SIG-M5 (cell line): ENCODE measurements at regions not wholly inside any gene's neighbourhood (a gene's known extent, or its start where the extent isn't known, plus 50 kb on each side); places are given as distances from the start of the nearest gene placed in this dataset.
"Not testable (repeated sequence)": the region's sequence is repeated elsewhere in the genome, so short reads cannot be mapped to it uniquely, and the experiment has no call there.

Experiments used
- DNase-seq: peaks from one replicate; lab custom pipeline; 2025; lab: John Stamatoyannopoulos, UW

DNA sequence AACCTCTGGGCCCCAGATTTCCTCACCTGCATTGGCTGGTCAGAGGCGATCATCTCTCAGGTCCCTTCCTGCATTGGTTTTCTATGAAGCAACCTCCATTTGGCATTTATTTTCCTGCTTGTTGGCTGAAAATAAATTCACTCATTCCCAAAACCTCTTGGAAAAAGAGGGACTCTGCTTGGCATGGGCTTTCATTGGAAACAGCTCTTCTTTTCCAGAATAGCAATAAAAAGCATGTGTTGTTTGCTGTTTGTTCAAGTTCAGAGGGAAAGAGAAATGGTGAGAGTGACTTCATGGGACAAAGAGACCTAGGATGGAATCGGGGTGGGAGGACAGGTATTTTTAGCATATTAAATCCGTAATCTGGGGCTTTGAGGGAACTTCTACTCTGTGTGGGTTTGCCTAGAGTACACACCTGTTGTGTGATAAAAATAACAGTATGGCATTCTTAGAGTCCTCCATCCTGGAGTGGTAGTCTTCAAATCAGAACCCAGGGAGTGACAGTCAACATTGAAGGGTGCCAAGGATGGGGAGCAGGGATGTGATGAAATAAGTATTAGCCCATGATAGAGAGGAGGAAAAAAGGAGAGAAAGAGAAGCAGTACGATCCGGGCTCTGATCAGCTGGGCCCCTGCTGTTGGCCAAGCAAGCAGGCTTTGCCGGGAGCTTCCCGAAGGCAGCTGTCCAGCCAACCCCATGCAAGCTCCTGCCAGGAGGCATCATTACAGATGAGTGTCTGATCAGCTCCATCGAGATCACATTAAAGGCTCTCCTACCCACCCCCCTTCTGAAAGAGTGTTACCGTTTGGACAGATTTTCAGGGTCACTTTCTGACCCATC, 131.9 kb upstream of the NFIA start:
- no peak for DNase-seq

DNA sequence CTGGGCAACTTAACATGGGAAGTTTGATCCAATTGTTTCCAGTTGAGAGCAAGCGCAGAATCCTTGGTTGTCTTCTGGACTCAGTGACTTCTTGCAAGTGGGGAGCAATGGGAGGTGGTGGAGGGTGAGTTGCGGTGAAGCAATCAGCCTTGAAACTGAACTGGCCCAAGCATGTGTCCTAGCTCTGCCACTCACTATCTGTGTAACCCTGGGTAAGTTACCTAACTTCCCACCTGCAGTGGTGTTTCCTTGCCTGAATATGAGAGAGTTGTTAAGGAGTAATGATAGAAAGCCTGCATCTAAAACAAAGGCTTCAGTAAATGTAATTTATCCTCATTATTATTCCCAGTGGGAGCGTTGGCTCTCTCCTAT, 132.5 kb upstream of the NFIA start:
- DNase-seq = no peak

DNA sequence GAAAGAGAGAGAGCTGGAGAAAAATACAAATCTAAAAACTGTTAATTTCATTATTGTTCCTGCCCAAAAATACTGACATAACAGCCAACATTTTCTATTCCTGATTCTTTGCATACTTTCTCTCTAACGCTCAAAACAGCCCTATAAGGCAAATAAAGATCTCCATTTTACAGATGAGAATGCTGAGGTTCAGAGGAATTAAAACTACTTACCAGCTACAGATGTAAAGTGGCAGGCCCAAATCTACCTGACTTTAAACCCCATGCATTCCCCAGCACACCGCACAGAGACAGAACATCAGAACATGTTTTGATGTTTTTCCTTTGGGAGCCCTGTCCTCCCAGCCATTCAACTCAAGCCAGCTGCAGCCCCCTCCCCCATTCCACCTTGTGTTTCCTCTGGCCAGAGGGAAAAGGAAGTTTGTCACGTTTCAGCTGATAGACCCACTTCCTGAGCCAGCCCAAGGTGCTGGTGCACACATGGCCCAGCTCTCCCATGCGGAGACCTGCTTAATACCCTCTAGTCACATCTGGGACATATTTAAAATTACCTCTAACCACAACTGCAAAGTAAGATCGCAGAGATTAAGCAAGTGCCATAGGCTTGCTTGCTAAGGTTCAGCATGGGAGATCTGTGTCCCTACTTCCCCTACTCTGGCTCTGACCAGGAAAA, 133.1 kb upstream of the NFIA start:
- DNase-seq = no peak

DNA sequence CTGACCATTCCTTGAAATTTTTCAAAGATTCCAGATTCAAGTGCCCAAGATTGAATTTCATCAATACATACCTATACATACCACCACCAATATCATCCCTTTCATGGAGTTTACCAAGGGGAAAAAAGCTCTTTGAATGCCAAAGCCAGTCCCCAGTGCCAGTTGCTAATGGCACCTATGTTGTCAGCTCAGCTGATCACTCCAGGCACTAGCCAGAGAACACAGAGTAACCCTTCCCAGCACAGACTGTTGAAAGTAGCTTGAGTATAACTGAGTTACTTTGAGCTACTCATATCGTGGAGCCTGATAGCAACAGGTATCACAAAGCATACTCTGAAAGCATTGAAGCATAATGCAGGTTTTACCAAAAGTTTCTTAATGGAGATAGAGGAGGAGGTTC, 133.9 kb upstream of the NFIA start:
- no peak for DNase-seq

DNA sequence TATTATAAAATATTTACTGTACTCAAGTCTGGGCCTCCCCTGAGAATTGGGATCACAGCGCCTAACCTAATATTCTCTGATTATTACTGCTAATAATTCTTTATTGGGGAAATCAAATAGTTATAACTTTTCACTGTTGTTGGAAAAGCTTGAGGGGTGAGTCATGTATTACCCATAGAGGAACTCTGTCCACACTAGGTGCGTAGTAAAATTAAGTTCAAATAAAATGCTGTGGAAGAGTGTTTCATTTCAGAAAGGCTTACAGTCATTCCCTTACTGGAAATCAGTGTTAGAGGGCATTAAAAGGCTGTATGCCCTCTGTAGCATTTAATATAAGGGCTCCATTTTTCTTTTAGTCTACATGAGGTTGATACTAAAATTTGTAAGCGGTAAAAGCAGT, 135.0 kb upstream of the NFIA start:
- DNase-seq = no peak

DNA sequence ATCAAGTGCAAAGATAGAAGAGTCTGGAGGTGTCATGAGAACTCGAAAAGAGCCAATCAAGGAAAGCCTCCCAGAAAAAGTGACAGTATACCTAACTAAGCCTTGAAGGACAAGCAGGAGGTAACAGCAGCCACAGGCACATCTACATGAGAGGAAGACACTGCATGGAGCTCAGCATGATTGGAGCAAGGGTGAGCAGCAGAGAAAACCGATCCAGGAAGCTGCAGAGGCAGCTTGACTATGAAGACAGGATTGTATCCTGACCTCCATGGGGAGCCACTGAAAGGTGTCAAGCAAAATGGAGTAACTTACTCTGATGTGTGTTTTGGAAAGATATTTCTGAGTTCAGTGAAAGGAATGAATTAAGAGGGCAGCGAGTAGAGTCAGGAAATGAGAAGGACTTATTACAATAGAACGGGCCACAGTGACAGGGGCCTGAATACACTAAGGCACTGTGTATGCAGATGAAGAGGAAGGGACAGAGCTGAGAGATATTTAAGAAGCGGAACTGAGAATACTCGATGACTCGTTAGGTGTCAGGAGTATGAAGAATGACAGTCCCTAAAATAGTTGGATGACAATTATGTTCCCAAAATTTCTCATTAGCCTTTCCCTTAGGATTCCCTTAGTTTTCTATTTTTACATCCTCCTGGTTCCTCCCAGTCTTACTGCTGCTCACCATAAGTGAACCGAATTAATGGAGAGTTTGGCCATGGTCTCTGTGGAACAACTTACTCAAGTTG, 139.3 kb upstream of the NFIA start:
- DNase-seq = no peak

DNA sequence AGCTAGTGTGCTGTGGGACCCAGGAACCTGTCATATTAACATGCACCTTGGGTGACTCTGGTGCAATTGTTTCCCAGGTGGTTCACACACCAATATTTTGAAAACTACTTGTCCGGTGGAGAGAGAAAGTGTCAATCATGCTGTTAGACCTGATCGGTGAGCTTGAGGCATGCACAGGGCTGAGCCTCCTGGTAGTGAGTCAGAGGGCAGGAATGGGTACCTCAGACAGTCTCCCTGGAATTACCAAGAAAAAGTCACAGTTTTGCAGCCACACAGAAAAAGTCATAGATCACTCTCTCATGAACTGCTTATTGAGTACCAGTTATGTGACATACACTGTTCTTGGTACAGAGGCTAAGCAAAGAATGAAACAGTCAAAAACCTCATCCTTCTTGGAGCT, 140.1 kb upstream of the NFIA start:
- DNase-seq = no peak

DNA sequence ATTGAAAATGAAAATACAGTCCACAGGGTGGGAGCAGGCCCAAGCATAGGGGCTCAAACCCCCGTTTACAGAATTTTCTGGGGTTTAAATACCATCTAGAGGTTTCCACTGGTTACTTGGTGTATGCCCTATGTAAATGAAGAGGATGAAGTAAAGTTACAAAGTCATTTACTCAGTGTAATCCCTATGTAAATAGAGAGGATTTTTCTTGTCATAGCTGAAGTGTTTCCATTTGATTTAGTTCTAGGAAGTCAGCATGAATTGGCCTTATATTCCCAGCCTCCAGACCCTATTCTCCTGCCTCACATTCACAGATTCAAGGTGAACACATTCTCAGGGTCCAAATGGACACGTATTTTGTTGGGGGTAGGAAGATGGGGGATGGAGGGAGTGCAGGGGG, 141.7 kb upstream of the NFIA start:
- not testable (repeated sequence) for DNase-seq

DNA sequence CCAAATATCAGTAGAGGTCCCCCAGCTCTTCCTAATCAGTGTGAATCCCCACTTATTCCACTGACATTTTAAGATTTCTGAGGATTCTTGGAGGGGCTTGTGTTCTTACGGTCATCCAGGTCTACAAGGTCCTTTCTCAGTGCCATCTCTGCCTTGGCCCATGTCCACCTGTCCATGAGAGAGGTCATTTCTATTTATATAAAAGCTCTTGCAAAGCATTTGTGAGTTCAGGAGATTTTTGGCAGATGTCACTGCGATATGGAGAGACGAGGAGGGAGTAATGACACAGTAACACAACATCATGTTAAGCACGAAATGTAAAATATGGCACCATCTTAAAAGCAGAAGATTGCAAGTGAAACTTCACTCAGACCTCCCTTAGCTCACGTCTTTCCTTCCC, 144.6 kb upstream of the NFIA start:
- no peak for DNase-seq

DNA sequence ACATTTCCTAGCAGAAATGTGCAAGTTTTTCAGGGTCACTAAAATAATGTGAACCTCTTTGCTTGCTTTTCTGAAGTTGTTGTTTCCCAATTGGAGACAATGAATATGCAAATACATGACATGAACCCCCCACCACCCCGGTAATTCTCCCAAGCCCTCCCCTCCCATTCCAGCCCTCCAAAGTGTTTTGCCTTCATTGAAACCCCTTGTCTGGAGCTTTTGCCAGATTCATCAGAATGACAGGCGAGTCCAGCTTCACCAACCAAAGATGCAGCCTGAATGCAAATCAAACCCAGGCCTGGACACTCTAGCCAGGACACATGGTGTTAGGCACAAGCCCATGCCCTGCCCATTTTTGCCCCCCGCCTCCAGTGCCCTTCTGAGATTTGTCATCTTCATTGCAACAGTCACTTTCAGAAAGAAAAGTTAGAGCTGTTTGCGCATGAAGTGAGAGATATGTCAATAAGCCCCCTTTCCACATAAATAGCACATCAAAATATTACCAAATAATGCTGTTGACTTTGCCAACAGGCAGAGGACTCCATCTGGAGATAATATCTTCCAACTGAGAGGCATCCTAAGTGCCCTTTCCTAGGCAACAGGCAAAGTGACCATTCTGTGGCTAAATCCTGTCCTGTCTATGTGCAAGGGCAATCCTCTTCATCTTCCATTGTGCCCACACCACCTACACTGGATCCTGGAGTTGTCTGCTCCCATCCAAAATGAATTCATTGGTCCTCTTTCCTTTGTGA, 145.6 kb upstream of the NFIA start:
- no peak for DNase-seq

DNA sequence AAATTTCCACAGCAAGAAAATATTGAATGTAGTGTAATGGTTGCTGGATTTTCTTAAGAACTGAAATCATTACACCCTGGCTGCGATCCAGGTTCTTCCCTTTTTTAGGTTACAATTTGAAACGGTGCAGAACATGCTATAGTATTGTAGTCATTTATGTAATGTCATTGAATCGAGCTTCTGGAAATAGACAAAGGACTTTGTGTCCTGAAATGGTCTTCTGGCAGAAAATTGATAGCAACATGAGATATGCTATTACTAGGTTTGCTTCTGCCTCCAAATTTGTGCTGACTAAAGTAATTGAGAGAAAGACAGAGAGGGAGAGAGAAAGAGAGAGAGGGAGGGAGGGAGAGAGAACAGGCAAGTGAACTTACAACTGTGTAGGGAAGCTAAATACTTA, 146.2 kb upstream of the NFIA start:
- no peak for DNase-seq

DNA sequence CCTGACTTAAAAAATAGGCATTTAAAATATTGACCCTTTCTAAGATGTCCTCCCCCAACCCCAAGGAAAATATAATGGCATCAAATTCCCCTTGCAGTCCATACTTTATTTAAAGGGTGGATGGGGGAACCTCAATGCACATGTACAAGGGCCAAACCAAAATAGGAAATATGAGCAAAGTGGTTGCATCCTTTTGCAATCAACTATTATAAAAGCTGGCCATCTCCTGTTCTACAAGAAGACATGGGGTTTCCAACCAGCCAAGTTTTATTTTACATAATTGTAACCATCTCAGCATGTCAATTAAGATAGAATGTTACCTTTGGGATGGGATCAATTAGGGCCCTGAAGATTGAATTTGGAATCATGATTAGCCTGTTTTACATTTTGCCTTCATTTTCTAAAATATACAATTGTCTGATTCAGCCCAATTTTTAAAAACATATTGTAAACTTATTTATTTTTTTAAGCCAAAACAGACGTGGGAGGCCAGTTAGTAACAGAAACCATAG, 146.7 kb upstream of the NFIA start:
- no peak for DNase-seq

DNA sequence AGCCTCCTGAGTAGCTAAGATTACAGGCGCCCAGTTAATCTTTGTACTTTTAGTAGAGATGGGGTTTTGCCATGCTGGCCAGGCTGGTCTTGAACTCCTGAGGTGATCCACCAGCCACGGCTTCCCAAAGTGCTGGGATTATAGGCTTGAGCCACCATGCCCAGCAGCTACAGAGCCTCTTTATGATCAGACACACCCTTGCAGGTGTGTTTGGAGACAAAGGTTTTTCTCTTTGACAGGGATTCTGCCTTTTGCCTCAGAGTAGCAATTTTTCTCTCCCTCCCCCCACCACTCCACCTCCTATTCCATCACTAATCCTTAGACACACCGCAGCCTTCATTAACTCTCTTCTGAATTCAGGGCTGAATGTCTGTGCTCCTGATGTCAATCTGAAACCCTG, 152.2 kb upstream of the NFIA start:
- DNase-seq = no peak

DNA sequence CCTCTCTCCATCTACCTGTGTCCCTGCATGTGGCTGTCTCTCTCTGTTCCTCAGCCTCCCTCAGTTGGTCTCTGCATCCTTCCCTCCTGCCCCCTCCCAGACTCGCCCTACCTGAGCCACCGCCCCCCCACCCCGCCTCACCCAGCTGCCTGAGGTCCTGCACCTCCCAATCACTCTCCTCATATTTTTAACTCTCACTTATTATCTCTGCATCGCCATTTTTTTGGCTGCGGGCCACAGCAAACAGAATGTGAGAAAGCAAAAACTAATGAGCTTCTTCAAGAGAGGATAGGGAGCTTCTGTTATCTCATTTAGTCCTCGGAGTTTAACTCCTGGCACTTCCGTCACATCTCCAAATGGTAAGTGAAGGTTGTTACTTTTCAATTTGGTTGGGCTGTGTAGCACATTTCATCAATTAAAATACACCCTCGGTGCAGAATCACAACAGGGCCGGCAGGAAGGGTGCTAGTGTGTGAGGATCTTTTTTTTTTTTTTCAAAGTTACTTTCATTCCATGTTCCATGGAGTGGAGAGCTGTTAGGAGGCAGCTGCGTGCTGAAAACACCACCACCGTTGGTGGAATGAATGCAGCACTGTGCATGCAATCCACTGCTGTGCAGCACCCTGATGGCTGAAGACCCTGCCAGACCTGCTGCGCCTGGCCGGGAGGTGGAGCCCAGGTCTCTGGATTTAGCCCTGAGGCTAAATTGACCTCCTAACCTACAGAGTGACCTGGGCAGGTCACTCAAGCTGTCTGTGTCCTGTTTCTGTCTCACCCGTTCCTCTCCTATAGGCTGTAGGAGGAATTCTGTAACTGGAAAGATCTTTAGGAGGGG, 157.2 kb upstream of the NFIA start:
- DNase-seq = no peak

DNA sequence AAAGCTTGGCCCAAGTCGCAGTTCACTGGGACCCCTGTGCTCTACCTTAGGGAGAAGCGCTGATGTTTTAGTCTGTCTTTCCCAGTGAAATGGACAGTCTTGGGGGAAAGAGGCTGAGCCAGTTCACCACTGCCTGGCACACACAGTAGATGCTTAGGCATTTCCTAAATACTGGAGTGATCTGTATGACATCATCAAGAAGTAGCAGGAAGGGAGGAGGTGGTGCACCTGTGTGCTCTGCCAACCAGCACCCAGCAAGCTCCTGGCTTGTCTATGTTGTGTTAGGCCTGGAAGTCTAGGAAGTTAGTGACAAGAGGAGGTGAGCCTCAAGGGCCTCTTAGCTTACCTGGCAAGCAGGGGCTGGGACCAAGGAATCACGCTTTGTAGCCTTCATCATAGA, 158.2 kb upstream of the NFIA start:
- no peak for DNase-seq

DNA sequence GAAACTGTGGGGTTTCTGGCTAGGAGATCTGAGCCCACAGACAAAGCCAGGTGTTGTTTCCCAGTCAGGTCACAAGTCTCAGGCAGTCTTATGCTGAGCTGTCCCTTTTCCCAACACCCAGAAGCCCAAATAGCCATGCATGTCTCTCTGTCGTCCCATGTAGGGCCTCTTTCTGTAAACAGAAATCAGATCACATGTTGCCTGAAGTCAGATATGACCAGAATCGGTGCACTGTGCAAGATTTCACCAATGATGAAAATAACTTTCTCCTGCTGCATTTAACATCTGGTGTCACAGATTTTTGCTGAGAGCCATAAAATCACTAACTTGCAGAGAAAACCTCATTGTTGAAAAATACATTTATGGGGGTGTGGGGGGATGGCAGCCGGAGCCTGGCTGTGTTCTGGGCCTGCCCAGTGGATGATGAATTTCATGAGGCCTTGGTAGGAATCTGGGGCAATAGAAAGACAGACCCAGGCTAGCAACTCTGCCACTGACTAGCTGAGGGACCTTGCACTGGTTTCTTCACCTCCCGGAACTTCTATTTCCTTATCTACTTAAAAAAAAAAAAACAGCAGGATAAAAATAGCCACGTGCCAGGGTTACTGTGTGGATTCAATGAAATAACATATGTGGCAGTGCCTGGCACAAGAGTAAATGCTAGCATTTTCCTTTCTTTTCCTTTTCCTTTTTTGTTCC, 158.8 kb upstream of the NFIA start:
- DNase-seq = no peak

DNA sequence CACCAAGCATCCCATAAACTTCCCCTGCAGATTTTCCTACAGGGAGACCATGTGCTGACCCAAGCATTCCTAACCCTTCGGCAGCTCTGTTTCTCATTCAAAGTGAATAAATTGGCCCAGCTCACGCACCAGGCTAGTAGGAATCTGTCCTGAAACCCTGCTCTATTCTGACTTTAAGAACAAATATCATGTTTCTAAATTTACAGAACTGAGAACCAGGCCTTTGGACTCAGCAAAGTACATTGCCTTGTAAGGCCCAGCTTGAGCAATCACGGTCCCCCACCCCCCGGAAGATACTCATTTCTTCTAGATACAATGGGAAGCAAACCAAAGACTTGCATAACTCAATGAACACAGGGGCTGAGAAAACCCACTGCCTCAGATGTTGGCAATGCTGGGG, 160.1 kb upstream of the NFIA start:
- DNase-seq = no peak

DNA sequence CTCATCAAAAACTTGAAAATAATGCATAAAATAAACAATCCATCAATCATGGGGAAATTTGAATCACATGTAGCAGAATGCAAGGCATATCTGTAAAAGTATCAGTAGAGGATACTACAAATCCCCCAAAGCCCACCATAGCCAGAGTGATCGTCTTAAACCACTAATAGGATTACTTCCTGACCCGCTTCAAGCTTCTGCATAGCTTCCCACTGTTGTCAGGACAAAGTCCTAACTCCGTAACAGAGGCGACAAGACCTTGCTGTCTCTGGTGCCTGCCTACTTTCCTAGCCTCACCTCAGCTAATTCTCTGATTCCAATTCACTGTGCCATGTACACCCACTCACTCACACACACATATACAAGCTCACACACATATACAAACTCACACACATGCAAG, 161.2 kb upstream of the NFIA start:
- no peak for DNase-seq

DNA sequence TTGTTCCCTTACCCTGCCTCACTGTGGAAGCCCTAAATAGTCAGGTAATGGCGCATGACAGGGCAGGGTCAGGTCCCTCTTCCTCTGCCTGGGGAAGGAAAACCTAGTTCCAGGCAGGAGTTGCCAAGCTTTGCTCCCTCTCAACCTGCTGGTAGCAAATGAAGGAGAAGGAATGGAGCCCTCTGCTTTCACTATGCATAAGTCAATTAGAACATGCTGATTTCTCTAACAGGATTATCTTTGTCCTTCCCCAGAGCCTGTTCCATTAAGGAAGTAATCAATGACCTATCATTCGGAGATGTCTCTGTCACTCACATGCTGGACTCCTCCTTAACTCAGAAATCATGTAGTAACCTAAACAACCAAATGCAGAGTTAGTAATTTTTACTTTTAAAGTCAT, 161.8 kb upstream of the NFIA start:
- no peak for DNase-seq

DNA sequence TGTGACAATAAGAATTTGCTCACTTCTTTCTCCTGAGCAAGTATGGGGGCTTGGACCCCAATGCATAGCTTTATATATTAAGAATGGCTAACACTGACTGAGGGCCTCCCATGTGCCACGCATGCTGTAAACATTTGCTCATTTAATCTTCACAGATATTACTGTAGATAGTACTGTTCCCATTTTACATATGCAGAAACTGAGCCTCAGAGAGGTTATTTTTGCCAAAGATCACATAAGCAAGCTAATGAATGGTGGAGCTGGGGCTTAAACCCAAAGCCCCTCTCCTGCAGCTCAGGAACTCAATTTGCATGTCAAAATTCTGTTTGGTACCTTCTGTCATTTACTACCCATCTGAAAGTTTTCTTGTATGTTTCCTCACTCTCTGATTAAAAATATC, 163.5 kb upstream of the NFIA start:
- no peak for DNase-seq

DNA sequence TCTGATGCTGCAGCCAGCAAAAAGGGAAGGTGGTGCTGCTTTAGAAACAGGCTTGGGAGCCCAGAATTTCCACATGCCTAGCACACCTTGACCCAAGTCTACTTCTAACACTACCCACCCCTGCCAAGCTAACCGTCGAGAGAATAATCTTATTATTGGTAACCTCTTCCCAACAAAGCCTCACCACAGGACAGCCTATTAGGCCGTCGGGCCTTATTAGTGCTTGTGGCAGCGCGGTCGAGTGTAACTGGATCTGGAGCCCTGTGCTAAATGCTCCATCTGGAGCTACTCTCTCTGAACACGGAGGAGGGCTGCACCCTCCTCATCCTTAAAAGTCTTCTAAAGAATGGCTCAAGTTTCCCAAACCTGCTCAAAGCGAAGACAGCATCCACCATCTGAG, 165.5 kb upstream of the NFIA start:
- no peak for DNase-seq
